HCT116 (cell line): ENCODE measurements at regions not wholly inside any gene's neighbourhood (a gene's known extent, or its start where the extent isn't known, plus 50 kb on each side); places are given as distances from the start of the nearest gene placed in this dataset.

Experiments
- ATAC-seq: fragments of 200-7000 bp; cut with Tn5 transposase; 2 replicates; pipeline ENCODE4 v1.9.1; 2020; ENCODE audit warnings: mild to moderate bottlenecking, moderate library complexity
- BruUV-seq: library from RNA; stranded (reverse); fragments of 400-500 nt; replicated peaks from 2 replicates; lab custom pipeline; 2021; lab: Mats Ljungman, UMichigan
- CTCF ChIA-PET: fragments of 300-600 bp; sonication (Branson Sonifier 250); formaldehyde crosslinking; loops from one replicate; lab custom pipeline; 2021; ENCODE audit warnings: antibody characterized with exemption; lab: Charles Lee
- POLR2A ChIA-PET: fragments of 300-600, 350-600 bp; sonication (Branson Sonifier 250); formaldehyde crosslinking; loops from one replicate; lab custom pipeline; 2021; ENCODE audit warnings: antibody characterized with exemption; lab: Charles Lee
- RAD21 ChIA-PET, 2 experiments: fragments of 300-600 bp; sonication (Branson Sonifier 250); formaldehyde crosslinking; loops; one replicate each; lab custom pipeline; 2023; ENCODE audit warnings: low total read pairs in 2 of 2; ENCODE audit not compliant: uncharacterized antibody in 2 of 2, unreplicated experiment in 2 of 2, low non-redundant PET in 1 of 2; lab: Charles Lee
- DNase-seq: peaks from one replicate; pipeline ENCODE4 v3.0.0-alpha.2; 2010; ENCODE audit warnings: low read depth, low spot score
- H2AFZ ChIP-seq: fragments of 200-600 bp; shearing (Covaris generic), sonication (generic); 2 replicates; pipeline ENCODE4 v1.6.1; 2017; ENCODE audit warnings: low read depth, mixed run types, mixed read lengths, antibody characterized with exemption, low read length; ENCODE audit not compliant: poor library complexity, severe bottlenecking
- H3K27ac ChIP-seq: 2 replicates; pipeline ENCODE4 v1.5.1; 2012; ENCODE audit warnings: low read depth, low read length
- H3K27me3 ChIP-seq: fragments of 200-600 bp; sonication (generic); 2 replicates; pipeline ENCODE4 v1.6.1; 2016; ENCODE audit warnings: mixed run types, low read length, mixed read lengths; ENCODE audit not compliant: insufficient read depth
- H3K36me3 ChIP-seq, 2 experiments: fragments of 200-500 bp in 1 of 2; fragments of 200-600 bp in 1 of 2; sonication (Bioruptor generic) in 1 of 2; sonication (generic) in 1 of 2; 2 replicates each; pipeline versions ENCODE4 v1.5.1 to v1.6.1; 2014 to 2016; ENCODE audit warnings: low read length in 2 of 2, inconsistent platforms in 1 of 2, mixed read lengths in 1 of 2, mixed run types in 1 of 2; ENCODE audit not compliant: insufficient read depth in 2 of 2, control insufficient read depth in 1 of 2
- H3K4me1 ChIP-seq, 2 experiments: fragments of 200-600 bp in 1 of 2; sonication (generic) in 1 of 2; 2 replicates each; pipeline versions ENCODE4 v1.5.1 to v1.6.1; 2012 to 2017; ENCODE audit warnings: low read length in 2 of 2, inconsistent platforms in 1 of 2, mild to moderate bottlenecking in 1 of 2, mixed read lengths in 1 of 2, mixed run types in 1 of 2, moderate library complexity in 1 of 2; ENCODE audit not compliant: insufficient read depth in 2 of 2, control insufficient read depth in 1 of 2
- H3K4me2 ChIP-seq: fragments of 200-600 bp; sonication (generic); 2 replicates; pipeline ENCODE4 v1.6.1; 2017; ENCODE audit warnings: mixed run types, low read length, mixed read lengths
- H3K4me3 ChIP-seq, 2 experiments: fragments of 200-600 bp in 1 of 2; sonication (generic) in 1 of 2; replicated peaks in 1 of 2; 2 replicates each; pipeline ENCODE4 v1.5.1; 2011 to 2016; ENCODE audit warnings: low read length in 2 of 2, control low read depth in 1 of 2, low read depth in 1 of 2, mild to moderate bottlenecking in 1 of 2, mixed read lengths in 1 of 2, mixed run types in 1 of 2
- H3K79me2 ChIP-seq: fragments of 200-600 bp; sonication (generic); 2 replicates; pipeline ENCODE4 v1.6.1; 2017; ENCODE audit warnings: mild to moderate bottlenecking, mixed run types, low read length, moderate library complexity, mixed read lengths; ENCODE audit not compliant: insufficient read depth
- H3K9ac ChIP-seq: fragments of 200-600 bp; sonication (generic); 2 replicates; pipeline ENCODE4 v1.6.1; 2016; ENCODE audit warnings: low read length, mixed read lengths
- H3K9me2 ChIP-seq: fragments of 200-600 bp; sonication (generic), shearing (Covaris generic); 2 replicates; pipeline ENCODE4 v1.6.1; 2017; ENCODE audit warnings: mixed run types, mild to moderate bottlenecking, moderate library complexity; ENCODE audit not compliant: insufficient read depth
- H3K9me3 ChIP-seq, 2 experiments: fragments of 200-500 bp in 1 of 2; fragments of 200-600 bp in 1 of 2; sonication (Bioruptor generic) in 1 of 2; sonication (generic) in 1 of 2; 2 replicates each; pipeline ENCODE4 v1.6.1; 2014 to 2017; ENCODE audit warnings: low read length in 2 of 2, mixed read lengths in 2 of 2, inconsistent platforms in 1 of 2, low read depth in 1 of 2, mild to moderate bottlenecking in 1 of 2, mixed run types in 1 of 2, moderate library complexity in 1 of 2; ENCODE audit not compliant: control insufficient read depth in 1 of 2, insufficient read depth in 1 of 2
- H4K20me1 ChIP-seq: fragments of 200-600 bp; sonication (generic), shearing (Covaris generic); 2 replicates; pipeline ENCODE4 v1.6.1; 2017; ENCODE audit warnings: mixed run types, mild to moderate bottlenecking, moderate library complexity; ENCODE audit not compliant: insufficient read depth
- CEBPB ChIP-seq: IDR thresholded peaks from 2 replicates; pipeline ENCODE4 v1.6.1; 2012; ENCODE audit warnings: low read depth
- CTCF ChIP-seq, 3 experiments: fragments of 200-600 bp in 1 of 3; sonication (generic) in 1 of 3; IDR thresholded peaks in 2 of 3; conservative IDR thresholded peaks in 1 of 3; 2 replicates each; pipeline ENCODE4 v1.5.1; 2012 to 2017; ENCODE audit warnings: low read depth in 2 of 3, low read length in 2 of 3, antibody characterized with exemption in 1 of 3, borderline replicate concordance in 1 of 3, control low read depth in 1 of 3, mild to moderate bottlenecking in 1 of 3, mixed read lengths in 1 of 3, mixed run types in 1 of 3, moderate library complexity in 1 of 3; ENCODE audit not compliant: insufficient read depth in 1 of 3
- ELF1 ChIP-seq: IDR thresholded peaks from 2 replicates; pipeline ENCODE4 v1.6.1; 2012; ENCODE audit warnings: low read depth, borderline replicate concordance
- EZH2 ChIP-seq: fragments of 200-600 bp; sonication (generic); IDR thresholded peaks from 2 replicates; pipeline ENCODE4 v1.6.1; 2017; ENCODE audit warnings: antibody characterized with exemption, mixed run types
- EZH2phosphoT487 ChIP-seq: fragments of 200-600 bp; IDR thresholded peaks from 2 replicates; pipeline ENCODE4 v1.6.1; 2018; ENCODE audit warnings: antibody characterized with exemption, borderline replicate concordance
- FOSL1 ChIP-seq: IDR thresholded peaks from 2 replicates; pipeline ENCODE4 v1.6.1; 2012; ENCODE audit warnings: low read depth
- MAX ChIP-seq: IDR thresholded peaks from 2 replicates; pipeline ENCODE4 v1.6.1; 2012
- POLR2AphosphoS5 ChIP-seq: IDR thresholded peaks from 2 replicates; pipeline ENCODE4 v1.6.1; 2011; ENCODE audit warnings: mild to moderate bottlenecking, low read depth, low read length, moderate library complexity
- SP1 ChIP-seq: IDR thresholded peaks from 2 replicates; pipeline ENCODE4 v1.6.1; 2012; ENCODE audit warnings: low read depth
- SRF ChIP-seq: IDR thresholded peaks from 2 replicates; pipeline ENCODE4 v1.6.1; 2012; ENCODE audit warnings: low read depth
- ZFX ChIP-seq: fragments of 450-650 bp; IDR thresholded peaks from 2 replicates; pipeline ENCODE4 v1.6.1; 2017
- ZNF274 ChIP-seq: fragments of 200-500 bp; sonication (Bioruptor generic); IDR thresholded peaks from 2 replicates; pipeline ENCODE4 v1.6.1; 2014; ENCODE audit warnings: mild to moderate bottlenecking, low read depth, low read length, inconsistent platforms
- intact Hi-C: fragments of 100-400 bp; cut with micrococcal nuclease; formaldehyde crosslinking; loops from 2 replicates; pipeline ENCODE4 v1.10.0; 2022

- no peak for DNase-seq
- RAD21 ChIA-PET = no interaction called here
- H3K79me2 ChIP-seq = no peaks in the 10 kb centered on the region
- no peak overlapping the region for H3K27ac ChIP-seq
- H2AFZ ChIP-seq = no peak overlapping the region
- POLR2A ChIA-PET = no interaction called here
- no peak overlapping the region for H3K4me3 ChIP-seq
- peaks cover 12 to 18% of the 10 kb centered on the region in 2 experiments; a peak in 2 of 4 replicates for H3K9me3 ChIP-seq
- no peaks in the 10 kb centered on the region for H3K27me3 ChIP-seq
- no TSS peak for BruUV-seq
- no peaks in the 10 kb centered on the region for H4K20me1 ChIP-seq
- no peak for ATAC-seq
- H3K4me2 ChIP-seq = no peak overlapping the region
- intact Hi-C loops = no loop called here
- no peaks in the 10 kb centered on the region for H3K9me2 ChIP-seq
- H3K9ac ChIP-seq = no peak overlapping the region
- CTCF ChIA-PET = no interaction called here
- TF ChIP-seq CEBPB (no peak), SP1 (no peak), FOSL1 (no peak), ELF1 (no peak), MAX (no peak), POLR2AphosphoS5 (no peak), ZNF274 (no peak), SRF (no peak), EZH2phosphoT487 (no peak), ZFX (no peak), CTCF (IDR thresholded peaks at IDR 0.05 in 2 of 3, conservative IDR thresholded peaks at IDR 0.05 in 1 of 3; ENCODE audit: borderline replicate concordance in 1 of 3, insufficient read depth in 1 of 3, low read depth in 2 of 3, low read length in 2 of 3) (no peak), EZH2 (no peak)
- no peaks in the 10 kb centered on the region for H3K36me3 ChIP-seq
- no peaks in the 10 kb centered on the region for H3K4me1 ChIP-seq
Measured at GRCh38 chr20:55805138-55805537, 200.2 kb downstream of the CBLN4 start.
